Forelimb muscle (tissue), 1 donor: ENCODE measurements at regions not wholly inside any gene's neighbourhood (a gene's known extent, or its start where the extent isn't known, plus 50 kb on each side); places are given as distances from the start of the nearest gene placed in this dataset.

Experiments used
- DNase-seq: peaks from one replicate; pipeline ENCODE4 v3.0.0-alpha.2; 2013; ENCODE audit warnings: low read depth

- DNase-seq = no peak
These were observed 147.1 kb upstream of the MYCN start for GRCh38 chr2:15793078-15793913.

- no peak for DNase-seq
These were observed 146.4 kb upstream of the MYCN start for GRCh38 chr2:15793978-15794377.

- no peak for DNase-seq
These were observed 145.7 kb upstream of the MYCN start for GRCh38 chr2:15794608-15795134.

GRCh38 chr2:15795426-15795825 is 144.9 kb upstream of the MYCN start:
- DNase-seq = peak; percentile 48

- no peak for DNase-seq
These were observed 144.0 kb upstream of the MYCN start for GRCh38 chr2:15796167-15796942.

- DNase-seq = no peak
These were observed 143.0 kb upstream of the MYCN start for GRCh38 chr2:15797231-15797938.

- DNase-seq = no peak
These were observed 142.4 kb upstream of the MYCN start for GRCh38 chr2:15797939-15798281.

- DNase-seq = no peak
These were observed 141.5 kb upstream of the MYCN start for GRCh38 chr2:15798701-15799431.

- DNase-seq = no peak
These were observed 140.9 kb upstream of the MYCN start for GRCh38 chr2:15799432-15799827.

- DNase-seq = no peak
These were observed 139.6 kb upstream of the MYCN start for GRCh38 chr2:15800495-15801329.

GRCh38 chr2:15801439-15801838 is 138.9 kb upstream of the MYCN start:
- DNase-seq = no peak

- DNase-seq = no peak
These were observed 138.4 kb upstream of the MYCN start for GRCh38 chr2:15801904-15802303.

- no peak for DNase-seq
These were observed 137.4 kb upstream of the MYCN start for GRCh38 chr2:15802657-15803542.

GRCh38 chr2:15803543-15804245 is 136.7 kb upstream of the MYCN start:
- DNase-seq = no peak

- DNase-seq = no peak
These were observed 136.1 kb upstream of the MYCN start for GRCh38 chr2:15804246-15804619.

GRCh38 chr2:15804691-15805090 is 135.7 kb upstream of the MYCN start:
- DNase-seq = no peak

- no peak for DNase-seq
These were observed 135.1 kb upstream of the MYCN start for GRCh38 chr2:15805206-15805605.

- DNase-seq = no peak
These were observed 134.6 kb upstream of the MYCN start for GRCh38 chr2:15805772-15806171.

GRCh38 chr2:15806801-15807417 is 133.4 kb upstream of the MYCN start:
- no peak for DNase-seq
